HK-2 (cell line): ENCODE measurements at regions not wholly inside any gene's neighbourhood (a gene's known extent, or its start where the extent isn't known, plus 50 kb on each side); places are given as distances from the start of the nearest gene placed in this dataset.
"Not testable (repeated sequence)": the region's sequence is repeated elsewhere in the genome, so short reads cannot be mapped to it uniquely, and the experiment has no call there.

Source experiments
- DNase-seq: peaks from one replicate; pipeline ENCODE4 v3.0.0-alpha.2; 2018; ENCODE audit not compliant: unreplicated experiment

- no peak for DNase-seq
Observed at GRCh38 chr18:4765401-4765800, 310.3 kb upstream of the DLGAP1 start.

GRCh38 chr18:4762330-4762729 lies 307.2 kb upstream of the DLGAP1 start:
- DNase-seq = no peak

GRCh38 chr18:4758980-4759379 lies 303.9 kb upstream of the DLGAP1 start:
- DNase-seq = no peak

- no peak for DNase-seq
Observed at GRCh38 chr18:4755848-4756247, 300.7 kb upstream of the DLGAP1 start.

GRCh38 chr18:4753151-4753550 lies 298.0 kb upstream of the DLGAP1 start:
- DNase-seq = not testable (repeated sequence)

- DNase-seq = no peak
Observed at GRCh38 chr18:4751523-4751922, 296.4 kb upstream of the DLGAP1 start.

- no peak for DNase-seq
Observed at GRCh38 chr18:4750393-4751346, 295.6 kb upstream of the DLGAP1 start.

- no peak for DNase-seq
Observed at GRCh38 chr18:4748975-4749374, 293.9 kb upstream of the DLGAP1 start.

GRCh38 chr18:4734903-4735302 lies 279.8 kb upstream of the DLGAP1 start:
- DNase-seq = no peak

GRCh38 chr18:4734021-4734420 lies 278.9 kb upstream of the DLGAP1 start:
- DNase-seq = no peak

GRCh38 chr18:4721545-4721944 lies 266.4 kb upstream of the DLGAP1 start:
- no peak for DNase-seq

- DNase-seq = no peak
Observed at GRCh38 chr18:4720518-4720917, 265.4 kb upstream of the DLGAP1 start.

GRCh38 chr18:4705894-4706293 lies 250.8 kb upstream of the DLGAP1 start:
- DNase-seq = no peak

GRCh38 chr18:4704781-4705180 lies 249.7 kb upstream of the DLGAP1 start:
- no peak for DNase-seq

GRCh38 chr18:4691836-4692235 lies 236.7 kb upstream of the DLGAP1 start:
- DNase-seq = no peak

- DNase-seq = not testable (repeated sequence)
Observed at GRCh38 chr18:4678685-4679084, 223.6 kb upstream of the DLGAP1 start.

GRCh38 chr18:4677006-4677405 lies 221.9 kb upstream of the DLGAP1 start:
- DNase-seq = no peak

GRCh38 chr18:4672162-4672561 lies 217.1 kb upstream of the DLGAP1 start:
- no peak for DNase-seq

GRCh38 chr18:4658804-4659203 lies 203.7 kb upstream of the DLGAP1 start:
- DNase-seq = no peak

- no peak for DNase-seq
Observed at GRCh38 chr18:4653418-4653817, 198.3 kb upstream of the DLGAP1 start.

- no peak for DNase-seq
Observed at GRCh38 chr18:4641771-4642368, 186.8 kb upstream of the DLGAP1 start.

GRCh38 chr18:4640349-4641012 lies 185.4 kb upstream of the DLGAP1 start:
- no peak for DNase-seq
